Fibroblast of lung (primary cell): ENCODE measurements at regions not wholly inside any gene's neighbourhood (a gene's known extent, or its start where the extent isn't known, plus 50 kb on each side); places are given as distances from the start of the nearest gene placed in this dataset.

ENCODE experiments used
- DNase-seq, 2 donors: peaks; one replicate each; pipeline versions ENCODE4 v3.0.0 to v3.0.0-alpha.2; 2010; ENCODE audit warnings: low read depth in 2 of 2
- H2AFZ ChIP-seq: 2 replicates; pipeline ENCODE4 v1.5.1; 2012; ENCODE audit warnings: low read length, control low read depth, inconsistent platforms
- H3K27ac ChIP-seq: 2 replicates; pipeline ENCODE4 v1.5.1; 2011; ENCODE audit warnings: low read length, control low read depth; ENCODE audit not compliant: insufficient read depth
- H3K27me3 ChIP-seq: 2 replicates; pipeline ENCODE4 v1.5.1; 2011; ENCODE audit warnings: mild to moderate bottlenecking, low read length; ENCODE audit not compliant: control insufficient read depth, insufficient read depth
- H3K36me3 ChIP-seq: 2 replicates; pipeline ENCODE4 v1.5.1; 2011; ENCODE audit warnings: low read length; ENCODE audit not compliant: control insufficient read depth, insufficient read depth
- H3K4me1 ChIP-seq: 2 replicates; pipeline ENCODE4 v1.5.1; 2011; ENCODE audit warnings: low read length; ENCODE audit not compliant: control insufficient read depth, insufficient read depth; ENCODE audit errors: extremely low read depth
- H3K4me2 ChIP-seq: 2 replicates; pipeline ENCODE4 v1.5.1; 2011; ENCODE audit warnings: low read length, control low read depth; ENCODE audit not compliant: insufficient read depth; ENCODE audit errors: extremely low read depth
- H3K4me3 ChIP-seq, 4 experiments: fragments of 200-600 bp in 1 of 4; sonication (generic) in 1 of 4; replicated peaks in 1 of 4; 2 replicates each; pipeline ENCODE4 v1.5.1; 2011 to 2016; ENCODE audit warnings: low read length in 4 of 4, low read depth in 3 of 4, mild to moderate bottlenecking in 3 of 4, control low read depth in 2 of 4, inconsistent platforms in 1 of 4, mixed read lengths in 1 of 4; ENCODE audit not compliant: insufficient read depth in 1 of 4; ENCODE audit errors: control extremely low read depth in 1 of 4
- H3K79me2 ChIP-seq: 2 replicates; pipeline ENCODE4 v1.5.1; 2012; ENCODE audit warnings: mild to moderate bottlenecking, low read length, inconsistent platforms; ENCODE audit not compliant: control insufficient read depth, insufficient read depth
- H3K9ac ChIP-seq: 2 replicates; pipeline ENCODE4 v1.5.1; 2011; ENCODE audit warnings: mild to moderate bottlenecking, low read length, control low read depth; ENCODE audit not compliant: insufficient read depth
- H3K9me3 ChIP-seq: 2 replicates; pipeline ENCODE4 v1.5.1; 2012; ENCODE audit warnings: low read depth, low read length; ENCODE audit not compliant: control insufficient read depth, insufficient read depth
- H4K20me1 ChIP-seq: 2 replicates; pipeline ENCODE4 v1.5.1; 2011; ENCODE audit warnings: low read length; ENCODE audit not compliant: control insufficient read depth, insufficient read depth; ENCODE audit errors: extremely low read depth
- CTCF ChIP-seq, 2 donors: IDR thresholded peaks in 1 of 2; conservative IDR thresholded peaks in 1 of 2; 1 replicate in 1 of 2; 2 replicates in 1 of 2; pipeline ENCODE4 v1.5.1; 2011 to 2012; ENCODE audit warnings: low read length in 2 of 2, control low read depth in 1 of 2, inconsistent platforms in 1 of 2, low read depth in 1 of 2, mild to moderate bottlenecking in 1 of 2
- EZH2 ChIP-seq: IDR thresholded peaks from 2 replicates; pipeline ENCODE4 v1.5.1; 2012; ENCODE audit warnings: low read length, control low read depth, mild to moderate bottlenecking; ENCODE audit errors: missing control alignments

DNA sequence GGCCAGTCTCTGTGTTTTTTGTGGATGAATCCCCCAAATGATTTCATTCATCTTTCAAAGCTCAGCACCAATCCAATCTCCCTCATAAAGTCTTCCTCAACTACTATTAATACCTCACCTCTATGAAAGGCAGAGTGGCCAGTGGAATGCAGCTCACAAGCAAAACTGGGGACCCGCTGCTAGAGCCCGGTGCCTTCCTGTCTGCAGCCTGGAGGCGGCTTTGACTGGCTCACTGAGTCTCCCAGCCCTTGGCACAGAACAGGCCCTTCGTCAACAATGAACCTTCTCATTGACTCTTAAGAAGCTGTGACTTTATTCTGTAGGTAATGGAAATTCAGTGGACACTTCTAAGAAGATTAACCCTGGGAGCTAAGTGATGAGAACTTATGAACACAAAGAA lies 86.8 kb upstream of the RAB4A start:
- H3K27me3 ChIP-seq = no peaks in the 10 kb centered on the region
- H3K27ac ChIP-seq = no peak overlapping the region
- no peaks in the 10 kb centered on the region for H4K20me1 ChIP-seq
- no peaks in the 10 kb centered on the region for H3K4me1 ChIP-seq
- no peak overlapping the region for H3K4me2 ChIP-seq
- H2AFZ ChIP-seq = no peak overlapping the region
- DNase-seq = no peak
- H3K9ac ChIP-seq = no peak overlapping the region
- TF ChIP-seq CTCF (conservative IDR thresholded peaks at IDR 0.05 in 1 of 2, IDR thresholded peaks at IDR 0.05 in 1 of 2; ENCODE audit: low read depth in 1 of 2, low read length in 2 of 2) = no peak
- no peak for TF ChIP-seq EZH2
- H3K36me3 ChIP-seq = no peaks in the 10 kb centered on the region
- no peaks in the 10 kb centered on the region for H3K79me2 ChIP-seq
- H3K9me3 ChIP-seq = no peaks in the 10 kb centered on the region
- no peak overlapping the region for H3K4me3 ChIP-seq

DNA sequence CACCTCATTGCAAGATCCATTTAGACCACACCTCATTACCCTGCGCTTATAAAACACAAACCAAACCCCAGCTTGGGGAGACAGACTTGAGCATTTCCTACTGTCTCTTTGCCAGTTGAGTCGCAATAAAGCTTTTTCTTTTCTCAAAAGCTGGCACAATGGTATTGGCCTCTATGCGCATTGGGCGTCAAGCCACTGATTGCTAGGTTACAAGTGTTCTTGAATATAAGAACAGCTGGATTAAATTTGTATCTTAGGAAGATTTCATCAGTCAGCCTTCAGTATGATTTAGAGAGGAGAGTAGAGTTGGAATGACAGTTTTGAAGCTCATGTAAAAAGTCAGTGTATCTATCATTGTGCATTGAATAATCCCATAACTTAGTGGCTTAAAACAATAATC lies 84.9 kb upstream of the RAB4A start:
- DNase-seq = no peak

GRCh38 chr1:229186373-229187056 lies 84.4 kb upstream of the RAB4A start:
- no peaks in the 10 kb centered on the region for H4K20me1 ChIP-seq
- no peaks in the 10 kb centered on the region for H3K27me3 ChIP-seq
- H3K9me3 ChIP-seq = no peaks in the 10 kb centered on the region
- no peak overlapping the region for H3K27ac ChIP-seq
- no peak overlapping the region for H3K4me2 ChIP-seq
- no peaks in the 10 kb centered on the region for H3K79me2 ChIP-seq
- DNase-seq = no peak
- TF ChIP-seq CTCF (conservative IDR thresholded peaks at IDR 0.05 in 1 of 2, IDR thresholded peaks at IDR 0.05 in 1 of 2; ENCODE audit: low read depth in 1 of 2, low read length in 2 of 2) = no peak
- TF ChIP-seq EZH2 = no peak
- H3K36me3 ChIP-seq = no peaks in the 10 kb centered on the region
- no peak overlapping the region for H3K9ac ChIP-seq
- H3K4me3 ChIP-seq = no peak overlapping the region
- no peak overlapping the region for H2AFZ ChIP-seq
- no peaks in the 10 kb centered on the region for H3K4me1 ChIP-seq

More for the DNA sequence above, 84.9 kb upstream of the RAB4A start:
- Histone ChIP-seq H3K4me1 (no peaks in the 10 kb centered on the region), H3K27ac (no peak overlapping the region), H3K27me3 (no peaks in the 10 kb centered on the region), H3K9me3 (no peaks in the 10 kb centered on the region), H2AFZ (no peak overlapping the region), H3K79me2 (no peaks in the 10 kb centered on the region), H4K20me1 (no peaks in the 10 kb centered on the region), H3K36me3 (no peaks in the 10 kb centered on the region), H3K9ac (no peak overlapping the region), H3K4me2 (no peak overlapping the region), H3K4me3 (no peak overlapping the region)
- TF ChIP-seq CTCF (conservative IDR thresholded peaks at IDR 0.05 in 1 of 2, IDR thresholded peaks at IDR 0.05 in 1 of 2; ENCODE audit: low read depth in 1 of 2, low read length in 2 of 2) (no peak), EZH2 (no peak)
